Panc1 (cell line): ENCODE measurements at regions not wholly inside any gene's neighbourhood (a gene's known extent, or its start where the extent isn't known, plus 50 kb on each side); places are given as distances from the start of the nearest gene placed in this dataset.

ENCODE experiments used
- ATAC-seq: fragments of 200-7000 bp; cut with Tn5 transposase; 2 replicates; pipeline ENCODE4 v1.9.1; 2020; ENCODE audit warnings: mild to moderate bottlenecking, moderate library complexity
- BruUV-seq: library from RNA; stranded (reverse); fragments of 400-500 nt; replicated peaks from 2 replicates; lab custom pipeline; 2021; lab: Mats Ljungman, UMichigan
- CTCF ChIA-PET: fragments of 300-600 bp; sonication (Branson Sonifier 250); formaldehyde crosslinking; loops from one replicate; lab custom pipeline; 2022; ENCODE audit warnings: antibody characterized with exemption; lab: Charles Lee
- POLR2A ChIA-PET: fragments of 300-600 bp; sonication (Branson Sonifier 250); formaldehyde crosslinking; loops from one replicate; lab custom pipeline; 2022; ENCODE audit warnings: antibody characterized with exemption; lab: Charles Lee
- DNase-seq: peaks from one replicate; pipeline ENCODE4 v3.0.0-alpha.2; 2010; ENCODE audit warnings: low read depth, low spot score
- H3K27ac ChIP-seq: 2 replicates; pipeline ENCODE4 v1.5.1; 2011; ENCODE audit warnings: mild to moderate bottlenecking, low read length, inconsistent platforms
- H3K27me3 ChIP-seq: fragments of 200-500 bp; sonication (Bioruptor generic); 2 replicates; pipeline ENCODE4 v1.6.0; 2014; ENCODE audit warnings: low read length, inconsistent platforms; ENCODE audit not compliant: control insufficient read depth, insufficient read depth
- H3K36me3 ChIP-seq: fragments of 200-500 bp; sonication (Bioruptor generic); 2 replicates; pipeline ENCODE4 v1.5.1; 2014; ENCODE audit warnings: inconsistent platforms, mild to moderate bottlenecking, low read length, moderate library complexity; ENCODE audit not compliant: control insufficient read depth, insufficient read depth
- H3K4me1 ChIP-seq: 2 replicates; pipeline ENCODE4 v1.5.1; 2011; ENCODE audit warnings: inconsistent platforms, mild to moderate bottlenecking, low read length, moderate library complexity; ENCODE audit not compliant: control insufficient read depth, insufficient read depth
- H3K4me3 ChIP-seq, 2 experiments: 2 replicates each; pipeline ENCODE4 v1.5.1; 2011 to 2012; ENCODE audit warnings: low read depth in 2 of 2, low read length in 2 of 2, mild to moderate bottlenecking in 2 of 2, inconsistent platforms in 1 of 2, moderate library complexity in 1 of 2
- H3K9me3 ChIP-seq: fragments of 200-500 bp; sonication (Bioruptor generic); 2 replicates; pipeline ENCODE4 v1.5.1; 2014; ENCODE audit warnings: low read depth, mild to moderate bottlenecking, inconsistent platforms, low read length, moderate library complexity; ENCODE audit not compliant: control insufficient read depth, insufficient read depth
- POLR2AphosphoS5 ChIP-seq: IDR thresholded peaks from 2 replicates; pipeline ENCODE4 v1.6.1; 2012; ENCODE audit warnings: mild to moderate bottlenecking, low read depth, low read length, moderate library complexity
- SIN3A ChIP-seq: IDR thresholded peaks from 2 replicates; pipeline ENCODE4 v1.6.1; 2012; ENCODE audit warnings: low read depth, mild to moderate bottlenecking, low read length, moderate library complexity, borderline replicate concordance; ENCODE audit not compliant: insufficient read depth
- TCF7L2 ChIP-seq: IDR thresholded peaks from 2 replicates; pipeline ENCODE4 v1.6.1; 2011; ENCODE audit warnings: mild to moderate bottlenecking, low read depth, low read length, inconsistent platforms
- in situ Hi-C: cut with HindIII; loops from 2 replicates; pipeline ENCODE4 v1.10.0; 2016; ENCODE audit warnings: low sequenced_read_pairs, low pct_unique_long_range_greater_than_20kb
- intact Hi-C: fragments of 100-400 bp; cut with micrococcal nuclease; formaldehyde crosslinking; loops from one replicate; pipeline ENCODE4 v1.10.0; 2022; ENCODE audit not compliant: unreplicated experiment
- TF ChIP-seq, protein P1 (sequence below), 2 experiments: IDR thresholded peaks; 2 replicates each; pipeline ENCODE4 v1.6.1; 2011 to 2012; ENCODE audit warnings: low read depth in 2 of 2, control low read depth in 1 of 2, low read length in 1 of 2, mild to moderate bottlenecking in 1 of 2, moderate library complexity in 1 of 2; ENCODE audit not compliant: insufficient read depth in 1 of 2
- TF ChIP-seq, protein P2 (sequence below): fragments of 450-650 bp; IDR thresholded peaks from 2 replicates; pipeline ENCODE4 v1.5.1; 2017; ENCODE audit warnings: mild to moderate bottlenecking

DNA sequence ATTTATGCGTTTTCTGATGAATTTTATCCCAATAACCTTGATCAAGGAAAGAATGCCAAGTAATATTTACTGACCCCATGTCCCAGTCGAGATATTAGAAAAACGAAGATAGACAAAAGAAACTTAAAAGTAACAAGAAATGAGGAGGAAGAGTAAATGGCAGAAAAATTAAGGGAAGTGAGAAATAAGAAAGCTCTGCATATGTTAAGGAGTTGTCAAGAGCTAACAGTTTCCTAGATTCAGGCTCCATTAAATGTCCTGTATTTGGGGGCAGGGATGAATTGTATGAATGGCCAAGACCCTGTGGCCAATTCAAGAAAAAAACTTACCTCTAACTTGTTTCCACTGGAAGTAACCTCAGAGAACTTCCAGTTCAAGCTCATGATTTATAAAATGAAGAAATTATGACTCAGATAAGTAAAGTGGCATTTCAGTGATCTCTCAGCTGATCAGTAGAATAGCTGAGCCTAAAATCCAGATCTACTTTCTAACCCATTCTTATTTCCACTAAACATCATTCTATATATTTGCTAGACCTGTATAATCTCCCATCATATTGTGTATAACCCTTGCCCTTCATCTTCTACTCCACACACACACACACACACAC, 73.2 kb downstream of the ZC3H11B start:
- no peaks in the 10 kb centered on the region for H3K9me3 ChIP-seq
- in situ Hi-C loops = no loop called here
- H3K27me3 ChIP-seq = peaks cover 2% of the 10 kb centered on the region; the same call in 1 of the 2 replicates
- no peaks in the 10 kb centered on the region for H3K4me1 ChIP-seq
- H3K4me3 ChIP-seq = no peak overlapping the region
- BruUV-seq = no TSS peak
- no peak for DNase-seq
- TF ChIP-seq TCF7L2 (no peak), SIN3A (no peak), POLR2AphosphoS5 (no peak)
- TF ChIP-seq, protein P1, sequence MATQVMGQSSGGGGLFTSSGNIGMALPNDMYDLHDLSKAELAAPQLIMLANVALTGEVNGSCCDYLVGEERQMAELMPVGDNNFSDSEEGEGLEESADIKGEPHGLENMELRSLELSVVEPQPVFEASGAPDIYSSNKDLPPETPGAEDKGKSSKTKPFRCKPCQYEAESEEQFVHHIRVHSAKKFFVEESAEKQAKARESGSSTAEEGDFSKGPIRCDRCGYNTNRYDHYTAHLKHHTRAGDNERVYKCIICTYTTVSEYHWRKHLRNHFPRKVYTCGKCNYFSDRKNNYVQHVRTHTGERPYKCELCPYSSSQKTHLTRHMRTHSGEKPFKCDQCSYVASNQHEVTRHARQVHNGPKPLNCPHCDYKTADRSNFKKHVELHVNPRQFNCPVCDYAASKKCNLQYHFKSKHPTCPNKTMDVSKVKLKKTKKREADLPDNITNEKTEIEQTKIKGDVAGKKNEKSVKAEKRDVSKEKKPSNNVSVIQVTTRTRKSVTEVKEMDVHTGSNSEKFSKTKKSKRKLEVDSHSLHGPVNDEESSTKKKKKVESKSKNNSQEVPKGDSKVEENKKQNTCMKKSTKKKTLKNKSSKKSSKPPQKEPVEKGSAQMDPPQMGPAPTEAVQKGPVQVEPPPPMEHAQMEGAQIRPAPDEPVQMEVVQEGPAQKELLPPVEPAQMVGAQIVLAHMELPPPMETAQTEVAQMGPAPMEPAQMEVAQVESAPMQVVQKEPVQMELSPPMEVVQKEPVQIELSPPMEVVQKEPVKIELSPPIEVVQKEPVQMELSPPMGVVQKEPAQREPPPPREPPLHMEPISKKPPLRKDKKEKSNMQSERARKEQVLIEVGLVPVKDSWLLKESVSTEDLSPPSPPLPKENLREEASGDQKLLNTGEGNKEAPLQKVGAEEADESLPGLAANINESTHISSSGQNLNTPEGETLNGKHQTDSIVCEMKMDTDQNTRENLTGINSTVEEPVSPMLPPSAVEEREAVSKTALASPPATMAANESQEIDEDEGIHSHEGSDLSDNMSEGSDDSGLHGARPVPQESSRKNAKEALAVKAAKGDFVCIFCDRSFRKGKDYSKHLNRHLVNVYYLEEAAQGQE (IDR thresholded peaks at IDR 0.05; ENCODE audit: insufficient read depth in 1 of 2, low read depth in 2 of 2, low read length in 1 of 2) = no peak
- TF ChIP-seq, protein P2, sequence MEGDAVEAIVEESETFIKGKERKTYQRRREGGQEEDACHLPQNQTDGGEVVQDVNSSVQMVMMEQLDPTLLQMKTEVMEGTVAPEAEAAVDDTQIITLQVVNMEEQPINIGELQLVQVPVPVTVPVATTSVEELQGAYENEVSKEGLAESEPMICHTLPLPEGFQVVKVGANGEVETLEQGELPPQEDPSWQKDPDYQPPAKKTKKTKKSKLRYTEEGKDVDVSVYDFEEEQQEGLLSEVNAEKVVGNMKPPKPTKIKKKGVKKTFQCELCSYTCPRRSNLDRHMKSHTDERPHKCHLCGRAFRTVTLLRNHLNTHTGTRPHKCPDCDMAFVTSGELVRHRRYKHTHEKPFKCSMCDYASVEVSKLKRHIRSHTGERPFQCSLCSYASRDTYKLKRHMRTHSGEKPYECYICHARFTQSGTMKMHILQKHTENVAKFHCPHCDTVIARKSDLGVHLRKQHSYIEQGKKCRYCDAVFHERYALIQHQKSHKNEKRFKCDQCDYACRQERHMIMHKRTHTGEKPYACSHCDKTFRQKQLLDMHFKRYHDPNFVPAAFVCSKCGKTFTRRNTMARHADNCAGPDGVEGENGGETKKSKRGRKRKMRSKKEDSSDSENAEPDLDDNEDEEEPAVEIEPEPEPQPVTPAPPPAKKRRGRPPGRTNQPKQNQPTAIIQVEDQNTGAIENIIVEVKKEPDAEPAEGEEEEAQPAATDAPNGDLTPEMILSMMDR = no peak
- intact Hi-C loops = no loop called here
- H3K36me3 ChIP-seq = no peaks in the 10 kb centered on the region
- no peak for ATAC-seq
- CTCF ChIA-PET = interaction anchor here (0.7 kb wide), 2 partner anchors 122 to 1065 kb away, joined by 3 read pairs; no protein-coding TSS in a partner anchor
- H3K27ac ChIP-seq = no peak overlapping the region
- POLR2A ChIA-PET = no interaction called here

DNA sequence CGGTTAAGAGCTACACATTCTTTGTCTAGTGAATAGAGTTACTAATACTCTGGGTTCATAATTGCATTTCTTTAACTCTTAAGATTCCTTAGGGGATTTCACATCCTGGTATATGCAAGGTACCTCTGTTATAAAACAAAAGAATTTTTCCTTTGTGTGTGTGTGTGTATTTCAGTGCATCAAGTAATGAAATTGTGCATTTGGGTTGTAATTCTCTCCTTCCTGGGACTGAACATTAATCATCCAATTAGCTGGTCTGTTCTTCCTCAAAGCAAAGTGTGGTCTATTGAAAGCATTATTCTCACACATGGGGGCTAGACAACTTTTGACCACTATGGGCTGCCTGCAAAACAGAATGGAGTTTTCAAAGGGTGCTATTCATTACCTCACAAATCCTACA, 74.0 kb downstream of the ZC3H11B start:
- no peaks in the 10 kb centered on the region for H3K4me1 ChIP-seq
- H3K4me3 ChIP-seq = no peak overlapping the region
- TF ChIP-seq, protein P2 = no peak
- TF ChIP-seq POLR2AphosphoS5 (no peak), TCF7L2 (no peak), SIN3A (no peak)
- TF ChIP-seq, protein P1 (IDR thresholded peaks at IDR 0.05; ENCODE audit: insufficient read depth in 1 of 2, low read depth in 2 of 2, low read length in 1 of 2) = no peak
- ChIA-PET POLR2A (no interaction called here), CTCF (no interaction called here)
- no peaks in the 10 kb centered on the region for H3K9me3 ChIP-seq
- intact Hi-C loops = no loop called here
- peaks cover 2% of the 10 kb centered on the region; the same call in 1 of the 2 replicates for H3K27me3 ChIP-seq
- in situ Hi-C loops = no loop called here
- H3K36me3 ChIP-seq = no peaks in the 10 kb centered on the region
- H3K27ac ChIP-seq = no peak overlapping the region
- BruUV-seq = no TSS peak
- DNase-seq (no peak), ATAC-seq (no peak)
